Heart right ventricle (tissue), 16 donors: ENCODE measurements at regions not wholly inside any gene's neighbourhood (a gene's known extent, or its start where the extent isn't known, plus 50 kb on each side); places are given as distances from the start of the nearest gene placed in this dataset.

Source experiments
- ATAC-seq, 8 donors: fragments of 200-7000 bp; cut with Tn5 transposase; one replicate each; pipeline ENCODE4 v1.9.1; 2020; ENCODE audit warnings: mild to moderate bottlenecking in 8 of 8, moderate library complexity in 8 of 8, moderate number of reproducible peaks in 1 of 8
- DNase-seq, 2 donors: peaks; one replicate each; pipeline ENCODE4 v3.0.0-alpha.2; 2020
- H3K27ac ChIP-seq, 10 donors: fragments of 200-600 bp; sonication (generic) in 2 of 10; one replicate each; pipeline versions ENCODE4 v1.5.0 to v1.8.0; 2020 to 2022; ENCODE audit warnings: mild to moderate bottlenecking in 3 of 10
- H3K27me3 ChIP-seq, 7 donors: fragments of 200-600 bp; one replicate each; pipeline ENCODE4 v1.8.0; 2021 to 2022; ENCODE audit warnings: mild to moderate bottlenecking in 2 of 7
- H3K36me3 ChIP-seq, 9 donors: fragments of 200-600 bp; sonication (generic) in 1 of 9; one replicate each; pipeline versions ENCODE4 v1.5.0 to v1.8.0; 2020 to 2022; ENCODE audit warnings: mild to moderate bottlenecking in 2 of 9
- H3K4me1 ChIP-seq, 9 donors: fragments of 200-600 bp; sonication (generic) in 1 of 9; one replicate each; pipeline versions ENCODE4 v1.5.0 to v1.8.0; 2020 to 2022; ENCODE audit warnings: mild to moderate bottlenecking in 4 of 9
- H3K4me3 ChIP-seq, 10 donors: fragments of 200-600 bp; sonication (generic) in 2 of 10; one replicate each; pipeline versions ENCODE4 v1.5.0 to v1.8.0; 2020 to 2022; ENCODE audit warnings: mild to moderate bottlenecking in 7 of 10, moderate library complexity in 2 of 10
- H3K9me3 ChIP-seq, 11 donors: fragments of 200-600 bp in 10 of 11; sonication (generic) in 2 of 11; one replicate each; pipeline versions ENCODE4 v1.5.0 to v1.8.0; 2013 to 2022; ENCODE audit warnings: mild to moderate bottlenecking in 2 of 11, control low read depth in 1 of 11, moderate library complexity in 1 of 11
- CTCF ChIP-seq, 9 donors: fragments of 200-600 bp; sonication (generic) in 2 of 9; IDR thresholded peaks; one replicate each; pipeline versions ENCODE4 v1.5.0 to v1.8.0; 2021 to 2022; ENCODE audit warnings: antibody characterized with exemption in 9 of 9, mild to moderate bottlenecking in 5 of 9, moderate library complexity in 1 of 9
- WGBS, 2 donors: extraction: QIAGEN DNeasy Blood & Tissue Kit; methylation state at CpG; one replicate each; pipeline ENCODE4 v1.1.7; 2013; ENCODE audit warnings: inconsistent platforms in 1 of 2; 5-methylcytosine and 5-hydroxymethylcytosine counted together
- intact Hi-C, 10 donors: fragments of 100-400 bp; cut with DNase I; formaldehyde crosslinking; loops; one replicate each; pipeline versions ENCODE4 v1.11.1 to v1.14.2; 2022
- donor health status: Arrhythmogenic right ventricular cardiomyopathy.
- donor health status: ischemic (EF 13 %, LVEDD 7.1; RV severe dilation, severe dysfunction).
- donor health status: healthy with polysubstance abuse.
- donor health status: DM: no; HTN: yes; CAD: no.
- donor health status: DM: no; HTN: no; CAD: no.
- donor health status: ischemic (EF 25% LVEDD 6.9; RV normal size, moderate dysfunction).
- donor health status: ischemic (EF 25% LVEDD 5.7; RV mildly dilated, moderate dysfunction).
- donor health status: healthy.
- donor health status: DM: yes; HTN: yes; CAD: no.
- donor health status: Ischemic cardiomyopathy.
- donor health status: ischemic (EF 35%, LVEDD 5.7; RV mildly dilated, moderate dysfunction).
- donor health status: nonischemic (EF 11% LVEDD 7.7; RV severe dilation, severe dysfunction).
- donor health status: DM: yes; HTN: yes; CAD: no.
- donor health status: PGD.
- donor health status: ischemic (EF 29% LVEDD 5.4; RV normal size, mild dysfunction).
- donor health status: nonischemic (EF 23%, LVEDD 6.1; RV moderate dilation, normal function).

- TF ChIP-seq CTCF (IDR thresholded peaks at IDR 0.05) = no peak
- Histone ChIP-seq H3K4me1 (no peaks in the 10 kb centered on the region), H3K27me3 (no peaks in the 10 kb centered on the region), H3K9me3 (no peaks in the 10 kb centered on the region), H3K27ac (no peak overlapping the region), H3K4me3 (no peak overlapping the region), H3K36me3 (no peaks in the 10 kb centered on the region)
- ATAC-seq = peak in 6 of 8 donors; percentile 16 to 70 (median 45)
- 75 to 80% methylated on average over 9 of the region's 9 CpGs for whole genome bisulfite sequencing, 2 donors
- DNase-seq = peak in 1 of 2 donors; percentile 10
- intact Hi-C loops = loop anchor here in 2 of 10 donors (10.0 kb wide), 2 partner anchors 143 to 153 kb away; no protein-coding TSS in a partner anchor
These were observed 239.0 kb upstream of the PHYHIPL start for GRCh38 chr10:58937423-58937822.

GRCh38 chr10:58942724-58943123 lies 233.7 kb upstream of the PHYHIPL start:
- H3K9me3 ChIP-seq = peaks cover 0 to 5% (median 0%) of the 10 kb centered on the region in 11 donors
- no peak for TF ChIP-seq CTCF (IDR thresholded peaks at IDR 0.05)
- no peaks in the 10 kb centered on the region for H3K36me3 ChIP-seq
- no peak for DNase-seq
- ATAC-seq = peak in 2 of 8 donors; percentile 33 to 47
- H3K27me3 ChIP-seq = no peaks in the 10 kb centered on the region
- H3K4me3 ChIP-seq = no peak overlapping the region
- H3K4me1 ChIP-seq = peaks cover 0 to 21% (median 0%) of the 10 kb centered on the region in 9 donors
- H3K27ac ChIP-seq = no peak overlapping the region
- intact Hi-C loops = loop anchor here in 1 of 10 donors (10.0 kb wide), 1 partner anchor 158 kb away; no protein-coding TSS in a partner anchor

GRCh38 chr10:58943256-58943890 lies 233.1 kb upstream of the PHYHIPL start:
- H3K36me3 ChIP-seq = no peaks in the 10 kb centered on the region
- intact Hi-C loops = loop anchor here in 1 of 10 donors (10.0 kb wide), 1 partner anchor 159 kb away; no protein-coding TSS in a partner anchor
- DNase-seq (no peak), ATAC-seq (no peak)
- H3K27me3 ChIP-seq = no peaks in the 10 kb centered on the region
- no peak overlapping the region for H3K4me3 ChIP-seq
- WGBS, 2 donors = 97% methylated on average over 1 of the region's 1 CpG
- peaks cover 0 to 5% (median 0%) of the 10 kb centered on the region in 11 donors for H3K9me3 ChIP-seq
- peaks cover 0 to 21% (median 0%) of the 10 kb centered on the region in 9 donors for H3K4me1 ChIP-seq
- H3K27ac ChIP-seq = no peak overlapping the region
- TF ChIP-seq CTCF (IDR thresholded peaks at IDR 0.05) = no peak

GRCh38 chr10:58943960-58944359 lies 232.5 kb upstream of the PHYHIPL start:
- H3K4me1 ChIP-seq = peaks cover 0 to 21% (median 0%) of the 10 kb centered on the region in 9 donors
- no peak for TF ChIP-seq CTCF (IDR thresholded peaks at IDR 0.05)
- ATAC-seq (no peak), DNase-seq (no peak)
- H3K4me3 ChIP-seq = no peak overlapping the region
- no peaks in the 10 kb centered on the region for H3K36me3 ChIP-seq
- intact Hi-C loops = loop anchor here in 1 of 10 donors (10.0 kb wide), 1 partner anchor 159 kb away; no protein-coding TSS in a partner anchor
- H3K27ac ChIP-seq = no peak overlapping the region
- peaks cover 0 to 5% (median 0%) of the 10 kb centered on the region in 11 donors for H3K9me3 ChIP-seq
- H3K27me3 ChIP-seq = no peaks in the 10 kb centered on the region
